A549 (cell line): ENCODE measurements at regions not wholly inside any gene's neighbourhood (a gene's known extent, or its start where the extent isn't known, plus 50 kb on each side); places are given as distances from the start of the nearest gene placed in this dataset.

Experiments used
- ATAC-seq, 2 experiments: fragments of 200-7000 bp in 1 of 2; fragments of >200 bp in 1 of 2; cut with Nextera tagmentation in 1 of 2; cut with Tn5 transposase in 1 of 2; 3 replicates each; pipeline versions ENCODE4 v1.8.0 to v1.9.1; 2018 to 2020; ENCODE audit warnings: mild to moderate bottlenecking in 1 of 2, moderate library complexity in 1 of 2
- CTCF ChIA-PET: fragments of 300-600 bp; sonication (Branson Sonifier 250); formaldehyde crosslinking; extraction: SDS; loops from one replicate; lab custom pipeline; 2021; ENCODE audit warnings: antibody characterized with exemption, inconsistent platforms; lab: Yijun Ruan, JAX
- POLR2A ChIA-PET: fragments of 350-600 bp; formaldehyde crosslinking; extraction: SDS; loops from one replicate; lab custom pipeline; 2021; ENCODE audit warnings: antibody characterized with exemption, inconsistent platforms; lab: Yijun Ruan, JAX
- DNase-seq, 2 experiments: peaks; one replicate each; pipeline versions ENCODE4 v3.0.0 to v3.0.0-alpha.2; 2011 to 2016; ENCODE audit warnings: low read depth in 1 of 2, low spot score in 1 of 2
- FAIRE-seq: peaks from 2 replicates; lab custom pipeline; 2011; peaks lifted over from hg19 to GRCh38; lab: Jason Lieb, UNC
- H3K27ac ChIP-seq, 2 experiments: fragments of >200 bp; sonication (Bioruptor Twin); formaldehyde crosslinking; 3 replicates each; pipeline ENCODE4 v1.5.1; 2016 to 2017
- H3K4me1 ChIP-seq: fragments of >200 bp; sonication (Bioruptor Twin); formaldehyde crosslinking; 3 replicates; pipeline ENCODE4 v1.6.1; 2016
- H3K4me2 ChIP-seq: fragments of >200 bp; sonication (Bioruptor Twin); formaldehyde crosslinking; 3 replicates; pipeline ENCODE4 v1.6.1; 2016
- H3K4me3 ChIP-seq: fragments of >200 bp; sonication (Bioruptor Twin); formaldehyde crosslinking; 3 replicates; pipeline ENCODE4 v1.5.1; 2016
- H3K9me3 ChIP-seq: fragments of >200 bp; sonication (Bioruptor Twin); formaldehyde crosslinking; 3 replicates; pipeline ENCODE4 v1.6.1; 2016
- BCL3 ChIP-seq: fragments of >200 bp; sonication (Bioruptor Twin); formaldehyde crosslinking; IDR thresholded peaks from 3 replicates; pipeline ENCODE4 v1.6.1; 2016
- BHLHE40 ChIP-seq: IDR thresholded peaks from 2 replicates; pipeline ENCODE4 v1.6.1; 2012; ENCODE audit warnings: low read depth, low read length, inconsistent platforms
- CBX2 ChIP-seq: fragments of 200-600 bp; sonication (generic); IDR thresholded peaks from 2 replicates; pipeline ENCODE4 v1.6.1; 2016; ENCODE audit warnings: low read depth, mild to moderate bottlenecking, borderline replicate concordance
- CEBPB ChIP-seq, 2 experiments: fragments of >200 bp in 1 of 2; sonication (Bioruptor Twin) in 1 of 2; formaldehyde crosslinking in 1 of 2; IDR thresholded peaks; 2 replicates each; pipeline ENCODE4 v1.6.1; 2012 to 2016
- FOSB ChIP-seq: fragments of 250-450 bp; sonication (Bioruptor Pico); IDR thresholded peaks from 2 replicates; pipeline ENCODE4 v1.5.0; 2020; ENCODE audit warnings: mild to moderate bottlenecking, moderate library complexity
- GATA3 ChIP-seq: IDR thresholded peaks from 2 replicates; pipeline ENCODE4 v1.6.1; 2012; ENCODE audit warnings: borderline replicate concordance
- HDAC2 ChIP-seq: fragments of 200-600 bp; sonication (generic); IDR thresholded peaks from 2 replicates; pipeline ENCODE4 v1.6.1; 2016
- HES2 ChIP-seq: fragments of >200 bp; sonication (Bioruptor Twin); formaldehyde crosslinking; IDR thresholded peaks from 2 replicates; pipeline ENCODE4 v1.6.1; 2016
- JUNB ChIP-seq: fragments of >200 bp; sonication (Bioruptor Twin); formaldehyde crosslinking; IDR thresholded peaks from 2 replicates; pipeline ENCODE4 v1.6.1; 2016
- KDM5A ChIP-seq: fragments of 200-600 bp; sonication (generic); IDR thresholded peaks from 2 replicates; pipeline ENCODE4 v1.6.1; 2016; ENCODE audit warnings: antibody characterized with exemption, mild to moderate bottlenecking
- MAFK ChIP-seq: fragments of 450-650 bp; IDR thresholded peaks from 2 replicates; pipeline ENCODE4 v1.6.1; 2014; ENCODE audit not compliant: partially characterized antibody
- MAX ChIP-seq: IDR thresholded peaks from 2 replicates; pipeline ENCODE4 v1.6.1; 2012
- MAZ ChIP-seq: fragments of 150-350 bp; IDR thresholded peaks from 2 replicates; pipeline ENCODE4 v1.6.1; 2014; ENCODE audit warnings: antibody characterized with exemption, low read depth, low read length, borderline replicate concordance
- POLR2AphosphoS2 ChIP-seq: conservative IDR thresholded peaks from 2 replicates; pipeline ENCODE4 v1.6.1; 2012; ENCODE audit warnings: low read length, improper control_type of control experiment, inconsistent platforms
- RAD21 ChIP-seq, 2 experiments: fragments of >200 bp in 1 of 2; sonication (Bioruptor Twin) in 1 of 2; formaldehyde crosslinking in 1 of 2; IDR thresholded peaks in 1 of 2; conservative IDR thresholded peaks in 1 of 2; 2 replicates in 1 of 2; 3 replicates in 1 of 2; pipeline ENCODE4 v1.6.1; 2012 to 2018; ENCODE audit warnings: inconsistent platforms in 1 of 2
- RARB ChIP-seq: fragments of 250-450 bp; sonication (Bioruptor Pico); IDR thresholded peaks from 2 replicates; pipeline ENCODE4 v1.8.0; 2021; ENCODE audit warnings: mild to moderate bottlenecking, moderate library complexity
- REST ChIP-seq: fragments of 200-600 bp; sonication (generic); IDR thresholded peaks from 2 replicates; pipeline ENCODE4 v1.6.1; 2016; ENCODE audit warnings: antibody characterized with exemption, mild to moderate bottlenecking, moderate library complexity
- RFX5 ChIP-seq: fragments of 450-650 bp; IDR thresholded peaks from 2 replicates; pipeline ENCODE4 v1.7.1; 2014; ENCODE audit warnings: antibody characterized with exemption, mild to moderate bottlenecking, moderate library complexity
- SREBF2 ChIP-seq: fragments of 450-650 bp; IDR thresholded peaks from 2 replicates; pipeline ENCODE4 v1.6.1; 2014; ENCODE audit warnings: mild to moderate bottlenecking, moderate library complexity
- TFCP2L1 ChIP-seq: fragments of 250-450 bp; sonication (Bioruptor Pico); IDR thresholded peaks from 2 replicates; pipeline ENCODE4 v1.5.0; 2021; ENCODE audit warnings: mild to moderate bottlenecking
- USF2 ChIP-seq: fragments of 450-650 bp; IDR thresholded peaks from 2 replicates; pipeline ENCODE4 v1.6.1; 2014; ENCODE audit warnings: antibody characterized with exemption
- ZC3H11A ChIP-seq: fragments of 450-650 bp; IDR thresholded peaks from 2 replicates; pipeline ENCODE4 v1.6.1; 2014; ENCODE audit warnings: antibody characterized with exemption, mild to moderate bottlenecking
- ZFP36 ChIP-seq: fragments of 450-650 bp; IDR thresholded peaks from 2 replicates; pipeline ENCODE4 v1.6.1; 2014; ENCODE audit warnings: borderline replicate concordance; ENCODE audit not compliant: partially characterized antibody
- ZNF302 ChIP-seq: fragments of 250-450 bp; sonication (Bioruptor Pico); IDR thresholded peaks from 2 replicates; pipeline ENCODE4 v1.9.0; 2021; ENCODE audit warnings: inconsistent platforms, mild to moderate bottlenecking, moderate library complexity
- WGBS: methylation state at CpG from one replicate; pipeline ENCODE4 v1.1.6; 2017; ENCODE audit errors: missing lambda C conversion rate; 5-methylcytosine and 5-hydroxymethylcytosine counted together

- H3K9me3 ChIP-seq = no peaks in the 10 kb centered on the region
- ChIA-PET POLR2A (no interaction called here), CTCF (no interaction called here)
Observed at GRCh38 chr2:164080486-164080885, 344.7 kb upstream of the FIGN start.

GRCh38 chr2:164079258-164079657 lies 343.4 kb upstream of the FIGN start:
- FAIRE-seq (no peak), ATAC-seq (no peak), DNase-seq (no peak)
- ChIA-PET CTCF (no interaction called here), POLR2A (no interaction called here)
- no peak overlapping the region for H3K4me2 ChIP-seq
- H3K9me3 ChIP-seq = no peaks in the 10 kb centered on the region
- no peak overlapping the region for H3K4me3 ChIP-seq
- 21% methylated on average over 2 of the region's 2 CpGs for WGBS
- H3K27ac ChIP-seq = no peak overlapping the region
- TF ChIP-seq SREBF2 = no peak
- TF ChIP-seq ZFP36 = no peak
- no peak for TF ChIP-seq JUNB
- no peak for TF ChIP-seq TFCP2L1
- TF ChIP-seq BCL3 = no peak
- TF ChIP-seq RAD21 (conservative IDR thresholded peaks at IDR 0.05 in 1 of 2, IDR thresholded peaks at IDR 0.05 in 1 of 2) = no peak
- no peak for TF ChIP-seq GATA3
- TF ChIP-seq MAZ = no peak
- H3K4me1 ChIP-seq = no peaks in the 10 kb centered on the region

More at GRCh38 chr2:164080486-164080885, 344.7 kb upstream of the FIGN start:
- no peak for DNase-seq
- 65% methylated on average over 2 of the region's 2 CpGs for WGBS
- TF ChIP-seq MAZ (no peak), ZC3H11A (no peak), MAFK (no peak), REST (no peak), TFCP2L1 (no peak), FOSB (CRISPR knock-in tag) (no peak), MAX (no peak), KDM5A (no peak), CEBPB (IDR thresholded peaks at IDR 0.05) (no peak), BHLHE40 (no peak), HDAC2 (no peak), RFX5 (no peak), USF2 (no peak), HES2 (no peak), RARB (no peak), ZNF302 (CRISPR knock-in tag) (no peak), RAD21 (conservative IDR thresholded peaks at IDR 0.05 in 1 of 2, IDR thresholded peaks at IDR 0.05 in 1 of 2) (no peak), CBX2 (no peak), POLR2AphosphoS2 (no peak)
- Histone ChIP-seq H3K4me2 (no peak overlapping the region), H3K4me1 (no peaks in the 10 kb centered on the region), H3K4me3 (no peak overlapping the region), H3K27ac (no peak overlapping the region)
- FAIRE-seq = no peak
- ATAC-seq = no peak
